Activated CD4-positive, alpha-beta T cell treated with anti-CD3 and anti-CD28 coated beads, Interleukin-2, amount 50 U/mL, for 1 hour (primary cell): ENCODE measurements at regions not wholly inside any gene's neighbourhood (a gene's known extent, or its start where the extent isn't known, plus 50 kb on each side); places are given as distances from the start of the nearest gene placed in this dataset.

Source experiments
- DNase-seq: peaks from one replicate; pipeline ENCODE4 v3.0.0-alpha.2; 2020

- no peak for DNase-seq
Measured at GRCh38 chr2:41084321-41084720, 632.4 kb upstream of the SLC8A1 start.

- DNase-seq, result no peak
Measured at GRCh38 chr2:41087946-41088345, 636.1 kb upstream of the SLC8A1 start.

- no peak for DNase-seq
Measured at GRCh38 chr2:41101281-41101680, 649.4 kb upstream of the SLC8A1 start.

- no peak for DNase-seq
Measured at GRCh38 chr2:41109744-41110143, 657.9 kb upstream of the SLC8A1 start.

- no peak for DNase-seq
Measured at GRCh38 chr2:41111836-41112627, 660.1 kb upstream of the SLC8A1 start.

- DNase-seq, result no peak
Measured at GRCh38 chr2:41116106-41116797, 664.4 kb upstream of the SLC8A1 start.

GRCh38 chr2:41119489-41119888 lies 667.6 kb upstream of the SLC8A1 start:
- no peak for DNase-seq

GRCh38 chr2:41123341-41123740 lies 671.5 kb upstream of the SLC8A1 start:
- DNase-seq, result no peak

- DNase-seq, result no peak
Measured at GRCh38 chr2:41127351-41127750, 675.5 kb upstream of the SLC8A1 start.

- no peak for DNase-seq
Measured at GRCh38 chr2:41129988-41130387, 678.1 kb upstream of the SLC8A1 start.

- DNase-seq, result no peak
Measured at GRCh38 chr2:41137031-41137430, 685.1 kb upstream of the SLC8A1 start.

- DNase-seq, result no peak
Measured at GRCh38 chr2:41141146-41141791, 689.4 kb upstream of the SLC8A1 start.

GRCh38 chr2:41142478-41142877 lies 690.6 kb upstream of the SLC8A1 start:
- DNase-seq, result no peak

GRCh38 chr2:41145066-41145465 lies 693.2 kb upstream of the SLC8A1 start:
- DNase-seq, result no peak

- DNase-seq, result no peak
Measured at GRCh38 chr2:41149054-41149453, 697.2 kb upstream of the SLC8A1 start.

- DNase-seq, result no peak
Measured at GRCh38 chr2:41151746-41152145, 699.9 kb upstream of the SLC8A1 start.

- DNase-seq, result no peak
Measured at GRCh38 chr2:41152318-41152717, 700.4 kb upstream of the SLC8A1 start.

- DNase-seq, result no peak
Measured at GRCh38 chr2:41160439-41160838, 708.5 kb upstream of the SLC8A1 start.

- DNase-seq, result no peak
Measured at GRCh38 chr2:41167014-41167413, 715.1 kb upstream of the SLC8A1 start.

GRCh38 chr2:41169744-41170143 lies 717.9 kb upstream of the SLC8A1 start:
- no peak for DNase-seq

GRCh38 chr2:41170589-41170988 lies 718.7 kb upstream of the SLC8A1 start:
- DNase-seq, result no peak

- no peak for DNase-seq
Measured at GRCh38 chr2:41180387-41180786, 728.5 kb upstream of the SLC8A1 start.

GRCh38 chr2:41182961-41183360 lies 731.1 kb upstream of the SLC8A1 start:
- no peak for DNase-seq
